ENCODE measurements at regions not wholly inside any gene's neighbourhood (a gene's known extent, or its start where the extent isn't known, plus 50 kb on each side); places are given as distances from the start of the nearest gene placed in this dataset.
A peak's percentile ranks its signal among the peaks of the same experiment; 100 is the strongest.

DNA sequence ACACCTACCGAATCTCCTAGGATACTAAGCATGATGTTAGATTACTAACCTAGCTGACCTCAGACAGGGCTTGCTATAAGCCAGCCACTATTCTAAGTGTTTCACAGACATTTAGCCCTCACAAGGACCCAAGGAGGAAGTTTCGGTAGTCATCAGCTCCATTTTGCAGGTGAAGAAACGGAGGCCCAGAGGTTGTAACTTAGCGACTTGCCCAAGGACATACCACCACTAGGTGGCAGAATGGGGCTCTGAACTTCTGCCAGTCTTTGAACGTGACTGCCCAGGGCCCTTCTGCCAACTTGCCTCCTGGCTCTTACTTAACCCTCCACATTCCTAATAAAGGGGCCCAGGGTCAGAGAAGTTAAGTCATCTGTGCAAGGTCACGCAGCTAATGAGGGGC is 283.5 kb downstream of the C1orf94 start:
- TF ChIP-seq CTCF (IDR thresholded peaks at IDR 0.05) (peak in 2 of 5 experiments; percentile 30), POLR2A (IDR thresholded peaks at IDR 0.05) (no peak)
